Urothelium cell line (cell line): ENCODE measurements at regions not wholly inside any gene's neighbourhood (a gene's known extent, or its start where the extent isn't known, plus 50 kb on each side); places are given as distances from the start of the nearest gene placed in this dataset.

Experiments used
- DNase-seq: peaks from one replicate; pipeline ENCODE4 v3.0.0; 2011; ENCODE audit warnings: low spot score, mixed read lengths
- FAIRE-seq: peaks from 2 replicates; lab custom pipeline; 2011; peaks lifted over from hg19 to GRCh38; lab: Jason Lieb, UNC

DNA sequence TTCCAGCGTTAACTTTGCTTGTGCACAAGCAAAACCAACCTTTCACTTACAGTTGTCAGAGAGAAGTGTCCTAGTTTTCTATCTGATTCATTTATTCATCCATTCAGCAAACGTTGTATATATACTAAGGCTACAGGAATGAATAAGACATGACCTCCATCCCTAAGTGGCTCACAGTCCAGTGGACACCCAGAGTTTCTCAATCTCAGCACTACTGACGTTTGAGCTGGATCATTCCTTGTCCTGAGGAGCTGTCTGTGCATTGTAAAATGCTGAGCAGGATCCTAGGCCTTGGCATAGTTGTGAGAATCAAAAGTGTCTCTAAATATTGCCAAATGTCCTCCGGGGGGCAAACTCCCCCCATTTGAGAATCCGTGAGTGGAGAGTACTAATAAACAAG, 166.7 kb upstream of the PRKCQ start:
- DNase-seq = no peak
- FAIRE-seq = no peak

DNA sequence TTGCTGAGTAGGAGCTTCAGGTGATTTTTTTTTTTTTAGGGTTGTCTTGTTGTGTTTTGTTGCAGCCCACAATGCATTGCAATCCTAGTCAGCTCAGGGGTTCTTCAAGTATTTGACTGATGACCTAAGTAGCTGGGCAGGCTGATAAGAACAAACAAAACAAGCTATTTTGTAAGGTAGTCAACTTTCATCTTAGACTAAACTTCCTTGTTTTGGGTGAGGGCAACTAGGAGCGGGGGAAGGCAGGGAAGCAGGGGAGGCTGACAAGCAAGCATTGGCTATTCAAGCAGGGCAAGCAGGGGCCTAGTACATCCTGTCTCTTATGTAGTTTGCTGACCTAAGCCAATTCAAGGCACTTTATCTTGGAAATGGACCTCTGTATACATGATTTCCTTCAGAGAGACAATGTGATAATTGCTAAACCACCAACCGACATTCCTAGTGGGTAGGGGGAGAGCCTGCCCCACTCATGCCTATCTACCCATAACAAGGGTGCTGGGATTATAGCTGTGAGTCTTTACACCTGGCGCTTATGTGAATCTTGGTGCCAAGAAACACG, 163.3 kb upstream of the PRKCQ start:
- FAIRE-seq = no peak
- DNase-seq = no peak

DNA sequence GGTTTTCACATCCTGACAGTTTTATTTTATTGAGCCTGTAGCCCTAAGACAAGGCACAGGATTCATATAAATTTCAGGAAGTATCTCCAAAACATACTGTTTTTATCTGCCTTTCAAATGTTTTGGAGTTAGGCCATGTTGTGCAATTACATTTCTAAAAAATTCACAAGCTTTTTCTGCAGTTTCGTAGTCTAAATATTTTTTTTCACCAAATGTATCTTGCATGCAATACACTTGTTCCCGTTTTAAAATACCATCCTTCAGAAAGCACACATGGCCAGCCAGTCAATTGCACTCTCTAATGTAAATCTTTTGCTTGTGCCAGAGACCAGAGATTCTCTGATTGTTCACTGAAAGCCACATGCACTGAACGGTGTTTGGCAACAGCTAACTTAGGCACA, 161.5 kb upstream of the PRKCQ start:
- DNase-seq = no peak
- no peak for FAIRE-seq

DNA sequence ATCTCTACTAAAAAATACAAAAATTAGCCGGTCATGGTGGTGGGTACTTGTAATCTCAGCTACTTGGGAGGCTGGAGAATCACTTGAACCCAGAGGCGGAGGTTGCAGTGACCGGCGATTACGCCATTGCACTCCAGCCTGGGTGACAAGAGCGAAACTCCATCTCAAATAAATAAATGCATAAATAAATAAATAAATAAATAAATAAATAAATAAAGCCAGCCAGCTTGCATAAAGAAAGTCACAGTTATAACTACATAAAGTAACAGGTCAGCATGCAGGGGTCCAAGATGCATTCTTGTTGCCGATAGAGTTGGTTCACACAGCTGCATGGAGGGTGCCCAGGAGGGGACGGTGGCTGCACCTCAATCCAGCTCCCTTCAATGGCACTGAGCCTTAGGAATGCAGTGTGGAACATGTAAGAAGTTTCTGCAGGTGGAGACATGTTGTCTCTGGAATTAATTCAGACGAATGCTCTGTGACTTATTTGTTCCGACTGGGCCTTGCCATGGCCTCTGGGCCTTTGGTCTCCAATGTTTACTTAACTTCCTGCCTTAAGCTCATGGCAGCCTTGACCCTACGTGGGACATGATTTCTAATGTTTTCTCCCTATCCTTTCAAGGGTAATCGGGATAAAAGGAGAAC, 159.6 kb upstream of the PRKCQ start:
- no peak for DNase-seq

DNA sequence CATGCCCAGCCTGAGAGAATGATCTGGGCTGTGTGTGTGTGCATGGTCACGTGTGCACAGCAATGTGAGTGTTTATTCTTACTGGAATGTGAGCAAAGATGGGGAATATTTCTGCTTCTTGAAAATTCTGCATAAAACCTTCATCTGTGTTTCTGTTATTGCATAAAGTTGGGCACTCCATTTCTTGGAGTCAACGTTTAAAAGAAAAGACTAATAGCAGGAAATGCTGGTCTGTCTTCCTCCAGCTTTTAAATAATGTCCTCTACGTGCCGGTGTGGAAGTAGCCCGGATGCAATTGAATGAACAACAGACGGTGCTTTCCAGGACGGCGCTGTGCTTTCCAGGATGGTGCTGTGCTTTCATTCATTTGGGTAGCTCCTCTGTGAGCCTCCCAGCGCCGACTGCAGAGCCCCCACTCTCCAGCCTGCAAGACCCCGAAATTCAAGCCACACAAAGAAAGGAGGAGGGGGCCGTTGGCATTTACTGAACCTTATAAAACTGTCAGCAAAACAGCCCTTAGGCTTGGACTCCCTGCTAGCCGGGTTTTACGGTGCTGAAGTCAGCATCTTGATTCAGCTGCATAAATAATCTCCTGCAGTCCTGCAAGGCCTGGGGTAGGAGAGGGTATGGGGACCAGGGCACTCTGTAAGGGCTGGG, 158.2 kb upstream of the PRKCQ start:
- peak; percentile 48 for DNase-seq
- FAIRE-seq = no peak

More for the DNA sequence above, 159.6 kb upstream of the PRKCQ start:
- FAIRE-seq = no peak

DNA sequence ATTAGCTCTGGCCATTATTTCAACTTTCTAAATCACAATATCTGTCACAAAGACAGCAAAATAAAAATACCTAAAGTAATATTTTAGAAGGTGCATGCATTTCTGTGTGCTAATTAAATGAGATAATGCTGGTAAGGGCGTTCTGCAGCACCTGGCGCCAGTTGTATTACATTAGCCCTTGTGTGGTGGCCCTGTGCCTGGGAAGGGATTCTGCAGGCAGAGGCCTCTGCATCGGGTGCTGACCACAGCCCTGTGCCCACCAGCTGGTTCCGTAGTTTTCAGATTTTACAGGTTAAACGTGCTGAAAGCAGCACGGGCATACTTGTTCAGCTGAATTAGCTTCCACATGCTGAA, 157.7 kb upstream of the PRKCQ start:
- no peak for FAIRE-seq
- DNase-seq = no peak

DNA sequence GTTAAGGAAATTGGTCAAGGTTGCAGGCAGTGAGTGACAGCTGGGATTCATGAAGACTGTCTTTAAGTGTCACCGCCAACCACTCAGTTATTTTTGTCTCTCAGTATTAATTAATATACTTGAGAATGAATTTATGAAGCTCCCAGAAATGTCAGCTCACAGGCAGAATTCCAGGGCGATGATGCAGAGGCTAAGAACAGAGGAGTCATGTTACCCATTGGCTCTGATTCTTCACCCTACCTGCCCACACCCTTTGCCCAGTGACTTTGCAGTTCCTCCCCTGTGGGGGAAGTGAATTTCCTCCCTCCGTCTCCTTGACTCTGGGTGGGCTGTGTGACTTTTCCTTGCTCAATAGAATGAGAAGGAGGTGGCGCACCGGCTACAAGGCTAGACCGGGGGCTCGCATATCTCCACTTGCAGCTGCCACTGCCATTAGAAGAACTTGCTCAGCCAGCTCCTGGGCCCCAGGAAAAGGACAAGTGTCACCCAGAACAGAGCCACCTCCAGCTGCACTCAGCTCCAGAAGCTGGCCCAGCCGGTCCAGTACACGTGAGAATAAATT, 157.1 kb upstream of the PRKCQ start:
- DNase-seq = peak; percentile 82
- FAIRE-seq = no peak

DNA sequence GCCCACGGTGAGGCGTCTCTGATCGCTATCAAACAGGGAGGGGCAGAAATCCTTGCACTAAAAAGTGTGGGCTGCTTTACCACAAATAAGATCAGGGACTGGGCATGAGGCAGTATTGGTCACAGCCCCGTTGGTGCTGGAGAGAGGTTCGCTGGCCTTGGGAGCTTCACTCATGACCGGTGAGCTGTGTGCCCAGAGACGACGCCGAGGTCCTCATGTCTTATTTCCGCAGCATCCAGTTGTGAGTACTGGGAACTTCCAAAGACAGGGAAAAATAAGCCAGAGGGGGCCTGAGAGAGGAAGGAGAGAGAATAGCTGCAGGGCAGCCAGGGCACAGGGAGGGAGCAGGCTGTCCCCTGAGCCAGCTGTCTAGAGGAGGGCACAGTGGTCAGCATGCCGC, 154.2 kb upstream of the PRKCQ start:
- DNase-seq (no peak), FAIRE-seq (no peak)

DNA sequence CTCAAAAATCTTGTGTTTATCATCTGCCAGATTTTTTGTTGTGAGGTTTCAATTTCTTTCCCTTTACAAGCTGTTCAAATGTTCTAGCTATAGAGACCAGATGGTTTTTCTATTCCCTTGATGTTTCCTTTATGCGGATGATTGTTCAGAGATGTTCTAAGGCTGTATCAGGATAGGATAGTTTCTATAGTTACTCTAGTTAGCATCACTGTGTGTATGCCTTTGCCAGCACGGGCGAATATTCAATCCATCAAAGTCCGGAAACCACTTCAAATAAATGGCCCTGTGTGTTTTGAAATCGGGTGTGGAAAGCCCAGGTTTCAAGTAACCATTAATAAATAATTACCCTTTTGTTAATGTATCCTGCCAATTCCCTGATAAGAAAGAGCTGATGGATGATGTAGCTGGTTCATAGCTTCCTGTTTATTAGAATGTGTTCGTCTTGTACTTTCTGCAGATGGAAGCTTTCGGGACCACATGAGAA, 149.8 kb upstream of the PRKCQ start:
- FAIRE-seq = no peak

DNA sequence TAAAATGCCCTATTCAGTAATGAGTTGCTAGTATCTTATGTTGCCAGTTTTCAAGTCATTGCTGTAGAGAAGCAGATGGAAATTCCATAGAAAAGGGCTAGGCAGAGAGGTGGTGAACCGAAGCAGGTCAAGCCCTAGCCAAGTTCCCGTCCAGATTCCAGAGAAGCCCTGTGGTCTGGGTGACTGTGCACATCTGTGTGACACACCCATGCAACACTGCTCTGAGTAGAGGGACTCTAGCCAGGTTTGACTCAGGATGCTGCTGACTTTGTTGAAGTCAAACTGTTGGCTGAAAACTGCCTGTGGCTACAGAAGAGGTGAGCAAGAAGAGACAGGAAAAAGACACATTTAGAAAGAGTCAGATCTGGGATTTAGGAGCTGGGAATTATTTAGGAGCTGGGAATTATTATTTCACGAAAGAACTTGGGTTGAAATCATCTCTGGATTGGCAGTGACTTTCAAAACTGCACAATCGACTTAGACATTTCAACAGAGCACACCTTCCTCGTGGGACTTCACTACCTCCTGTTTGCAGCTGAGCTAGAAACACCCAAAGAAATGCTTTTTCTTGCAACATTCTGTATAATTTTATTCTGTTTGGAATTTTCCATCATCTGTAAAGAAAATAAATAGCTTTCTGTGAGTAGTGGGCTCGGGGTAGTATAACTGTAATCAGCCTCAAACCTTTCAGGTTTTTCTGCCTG, 149.1 kb upstream of the PRKCQ start:
- DNase-seq = peak; percentile 68
- no peak for FAIRE-seq

More for the DNA sequence above, 149.8 kb upstream of the PRKCQ start:
- no peak for DNase-seq

DNA sequence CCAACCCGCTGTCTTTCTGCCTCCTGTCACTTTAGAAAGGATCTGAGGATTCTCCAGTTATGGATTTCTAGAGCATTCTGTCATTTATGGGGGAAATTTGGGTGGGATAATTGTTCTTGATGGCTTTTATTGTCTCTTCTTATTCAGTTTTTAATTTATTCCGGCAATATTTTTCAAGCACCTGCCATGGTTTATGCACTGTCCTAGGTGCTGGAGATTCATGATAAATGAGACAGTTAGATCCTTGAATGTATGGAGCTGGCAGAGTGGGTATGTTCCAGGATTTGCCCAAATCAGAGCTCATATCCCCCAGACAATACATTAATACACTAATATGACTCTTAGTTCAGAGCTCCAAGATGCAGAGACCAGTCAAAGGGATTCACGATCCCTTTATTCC, 146.8 kb upstream of the PRKCQ start:
- no peak for FAIRE-seq

DNA sequence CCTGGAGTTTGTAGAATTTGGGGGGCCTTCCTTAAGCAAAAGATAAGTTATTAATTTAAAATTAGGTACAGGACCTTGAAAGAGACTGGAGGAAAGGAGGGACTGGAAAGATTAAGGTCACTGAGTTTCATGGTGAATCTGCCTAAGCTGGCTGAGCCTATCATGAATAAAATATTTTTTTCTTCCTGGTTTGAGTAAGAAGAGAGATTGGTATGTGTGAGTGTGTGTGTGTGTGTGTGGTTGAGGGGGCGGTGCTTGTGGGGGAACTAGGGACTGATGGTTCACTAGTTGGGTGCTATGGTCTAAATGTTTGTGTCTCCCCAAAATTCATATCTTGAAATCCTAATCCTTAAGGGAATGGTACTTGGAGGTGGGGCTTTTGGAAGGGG, 142.5 kb upstream of the PRKCQ start:
- no peak for DNase-seq
- FAIRE-seq = no peak

More for the DNA sequence above, 146.8 kb upstream of the PRKCQ start:
- no peak for DNase-seq

DNA sequence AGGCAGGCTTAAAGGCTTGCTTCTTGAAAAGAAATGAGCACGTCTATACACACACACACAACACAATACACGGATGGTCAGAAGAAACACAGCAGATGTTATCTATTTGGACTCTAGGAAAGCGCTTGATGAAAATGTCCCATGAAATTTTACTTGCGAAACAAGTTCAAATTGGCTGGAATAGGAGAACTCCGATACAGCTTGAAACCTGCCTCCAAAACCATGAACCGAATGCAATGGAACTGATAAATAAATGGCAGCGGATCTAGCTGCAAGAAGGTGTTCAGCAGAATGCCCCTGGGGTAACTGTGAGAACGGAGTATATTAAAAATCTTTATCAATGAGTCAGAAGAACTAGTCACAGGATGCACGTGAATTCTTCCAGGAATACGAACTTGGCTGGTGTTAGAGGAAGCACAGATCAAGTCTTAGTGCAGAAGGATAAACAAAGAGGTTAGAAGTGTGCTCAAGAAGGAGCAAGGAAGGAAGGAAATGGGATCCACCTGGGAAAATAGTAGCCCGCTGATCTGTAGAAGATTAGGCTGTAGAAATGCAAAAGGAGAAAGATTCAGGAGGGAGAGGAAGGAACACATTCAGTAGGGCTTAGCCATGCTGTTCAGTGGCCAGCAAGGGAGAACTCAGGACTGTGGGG, 142.0 kb upstream of the PRKCQ start:
- peak; percentile 64 for DNase-seq

DNA sequence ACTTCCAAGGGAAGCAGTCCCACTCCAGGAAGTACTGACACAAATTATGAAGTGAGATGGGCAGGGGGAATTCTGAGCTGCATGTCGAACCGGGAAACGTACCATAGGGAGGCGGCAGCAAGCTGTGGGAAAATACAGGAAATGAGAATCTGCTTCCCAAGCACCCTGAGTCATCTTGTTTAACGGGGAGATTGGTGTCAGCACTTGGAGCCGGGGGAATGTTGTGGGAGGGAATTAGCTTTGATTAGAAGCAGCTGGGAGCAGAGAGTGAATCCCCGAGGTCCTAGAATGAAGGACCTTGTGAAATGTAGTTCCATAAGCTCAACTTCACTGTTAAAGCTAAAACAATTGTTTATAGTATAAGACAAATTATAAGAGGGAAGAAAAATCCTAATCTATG, 141.4 kb upstream of the PRKCQ start:
- FAIRE-seq (peak; percentile 58), DNase-seq (peak; percentile 74)

More for the DNA sequence above, 142.0 kb upstream of the PRKCQ start:
- no peak for FAIRE-seq

DNA sequence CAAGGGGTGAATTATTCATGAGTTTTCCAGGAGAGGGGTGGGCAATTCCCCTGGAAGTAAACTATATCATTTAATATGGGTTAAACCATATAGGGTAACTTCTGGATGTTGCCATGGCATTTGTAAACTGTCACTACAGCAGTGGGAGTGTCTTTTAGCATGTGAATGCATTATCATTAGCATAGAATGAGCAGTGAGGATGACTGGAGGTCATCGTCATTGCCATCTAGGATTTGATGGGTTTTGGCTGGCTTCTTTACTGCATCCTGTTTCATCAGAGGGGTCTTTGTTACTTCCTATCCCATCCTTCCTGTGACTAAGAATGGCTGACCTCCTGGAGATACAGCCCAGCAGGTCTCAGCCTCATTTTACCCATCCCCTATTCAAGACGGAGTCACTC, 139.5 kb upstream of the PRKCQ start:
- no peak for FAIRE-seq

DNA sequence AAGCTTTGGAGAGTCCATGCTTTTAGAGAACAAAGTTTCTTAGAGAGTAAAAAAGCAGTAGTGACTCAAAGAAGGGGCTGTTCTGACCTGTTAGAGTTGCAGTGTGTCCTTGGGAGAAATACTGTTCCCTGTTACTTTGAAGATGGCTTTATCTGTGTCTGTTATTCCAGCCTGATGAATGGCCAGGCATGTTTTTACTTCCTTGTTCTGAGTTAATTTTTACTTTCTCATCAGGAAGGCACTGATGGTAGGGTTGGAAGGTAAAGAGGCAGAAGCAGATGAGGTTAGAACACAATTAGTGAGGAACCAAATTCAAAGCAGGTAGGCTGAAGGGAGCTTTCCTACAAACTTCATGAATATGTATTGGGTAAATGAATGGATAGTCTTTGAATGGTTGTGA, 138.5 kb upstream of the PRKCQ start:
- no peak for FAIRE-seq
- DNase-seq = no peak

More for the DNA sequence above, 139.5 kb upstream of the PRKCQ start:
- DNase-seq = no peak

DNA sequence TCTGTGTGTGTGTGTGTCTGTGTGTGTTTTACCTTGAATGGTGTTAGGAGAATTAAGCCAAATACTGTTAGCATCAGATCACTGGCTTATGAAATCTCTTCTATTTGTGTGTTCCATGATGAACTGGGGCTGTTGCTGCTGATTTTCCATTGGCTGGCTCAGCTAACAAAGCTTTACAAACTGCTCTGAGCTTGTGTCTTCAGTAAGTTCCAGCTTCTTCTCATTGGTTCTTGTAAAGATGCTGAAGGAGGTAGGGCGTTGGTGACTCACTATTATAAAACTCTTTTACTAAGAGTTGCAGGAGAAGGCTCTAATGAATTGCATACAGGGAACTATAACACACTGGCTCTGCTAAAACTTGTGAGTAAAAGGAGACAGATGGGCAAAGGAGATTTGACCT, 136.4 kb upstream of the PRKCQ start:
- DNase-seq (no peak), FAIRE-seq (no peak)

DNA sequence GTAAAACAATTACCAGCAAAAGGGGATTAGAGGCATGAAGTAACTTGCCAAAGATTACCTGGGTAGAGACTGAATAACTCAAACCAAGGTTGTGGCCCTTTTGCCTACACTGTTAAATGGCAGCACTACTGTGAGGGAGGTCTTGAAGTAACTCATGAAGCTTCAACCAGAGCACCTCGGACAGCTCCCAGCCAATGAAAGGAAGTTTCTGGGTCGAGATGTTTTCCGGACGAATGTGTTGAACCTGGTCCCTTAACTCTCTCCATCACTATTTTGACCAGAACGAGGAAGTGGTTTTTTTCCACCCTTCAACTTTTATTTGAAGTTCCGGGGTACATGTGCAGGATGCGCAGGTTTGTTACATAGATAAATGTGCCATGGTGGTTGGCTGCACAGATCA, 133.6 kb upstream of the PRKCQ start:
- DNase-seq (no peak), FAIRE-seq (no peak)

DNA sequence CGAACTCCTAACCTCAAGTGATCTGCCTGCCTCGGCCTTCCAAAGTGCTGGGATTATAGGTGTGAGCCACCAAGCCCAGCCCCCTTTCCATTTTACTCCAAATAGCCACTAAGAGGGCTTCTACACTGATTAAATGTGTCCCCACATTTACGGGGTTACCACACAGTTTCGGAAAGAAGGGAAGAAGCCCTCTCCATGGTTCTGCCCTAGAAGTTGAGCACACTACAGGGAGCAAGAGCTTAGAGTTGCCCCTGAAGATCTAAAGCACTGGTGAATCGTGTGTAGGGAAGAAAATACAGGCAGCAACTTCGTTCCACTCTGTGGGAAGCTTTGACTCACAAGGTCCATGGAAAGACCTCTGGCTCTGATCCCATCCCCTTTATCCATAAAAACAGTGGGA, 133.0 kb upstream of the PRKCQ start:
- DNase-seq (no peak), FAIRE-seq (no peak)

DNA sequence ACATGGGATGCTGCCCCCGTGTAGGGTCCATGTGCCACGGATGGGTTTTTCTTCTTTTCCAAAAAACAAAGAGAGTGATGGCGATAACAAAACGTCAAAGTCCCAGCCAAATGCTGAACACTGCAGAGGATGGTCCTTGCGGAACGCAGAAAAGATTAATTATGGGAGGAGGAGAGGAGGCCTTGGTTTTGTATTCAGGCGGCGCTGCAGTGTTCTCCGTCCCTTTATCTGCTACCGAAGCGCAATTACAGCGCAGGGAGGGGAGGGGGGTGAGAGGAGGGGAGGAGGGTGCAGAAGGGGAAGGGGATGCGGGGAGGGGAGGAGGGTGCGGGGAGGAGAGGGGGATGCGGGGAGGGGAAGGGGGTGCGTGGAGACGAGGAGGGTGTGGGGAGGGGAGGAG, 131.8 kb upstream of the PRKCQ start:
- DNase-seq (no peak), FAIRE-seq (no peak)

DNA sequence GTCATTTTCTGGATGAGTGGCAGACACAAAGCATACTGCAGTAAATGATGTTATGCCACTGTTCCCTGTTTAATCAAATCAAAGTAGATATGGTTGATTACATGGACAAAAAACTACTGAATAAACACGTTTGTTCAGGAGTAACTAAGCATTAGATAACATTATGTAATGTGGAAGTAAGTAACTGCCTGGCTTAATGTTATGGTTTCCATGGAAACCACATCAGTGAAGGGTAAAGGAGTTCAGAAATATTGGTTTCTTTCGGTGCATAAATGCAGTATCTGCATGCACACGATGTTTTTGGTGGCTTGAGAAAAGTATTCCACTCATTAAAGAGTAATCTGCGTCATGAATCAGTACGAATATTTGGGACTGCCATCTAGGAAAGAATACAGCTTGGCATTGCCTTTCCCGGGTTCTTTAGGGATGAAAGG, 131.3 kb upstream of the PRKCQ start:
- DNase-seq (no peak), FAIRE-seq (no peak)
